HAP-1 (cell line): ENCODE measurements at regions not wholly inside any gene's neighbourhood (a gene's known extent, or its start where the extent isn't known, plus 50 kb on each side); places are given as distances from the start of the nearest gene placed in this dataset.
"Not testable (repeated sequence)": the region's sequence is repeated elsewhere in the genome, so short reads cannot be mapped to it uniquely, and the experiment has no call there.

Source experiments
- DNase-seq, 2 experiments: peaks; one replicate each; pipeline ENCODE4 v3.0.0-alpha.2; 2016 to 2020; ENCODE audit warnings: low spot score in 2 of 2
- H3K27me3 ChIP-seq: fragments of 250-450 bp; sonication (Bioruptor Pico); 2 replicates; pipeline ENCODE4 v1.5.1; 2020; ENCODE audit warnings: low read depth, mild to moderate bottlenecking, moderate library complexity
- H3K36me3 ChIP-seq: fragments of 250-450 bp; sonication (Bioruptor Pico); replicated peaks from 2 replicates; pipeline ENCODE4 v1.5.1; 2020; ENCODE audit warnings: mild to moderate bottlenecking
- H3K4me1 ChIP-seq: fragments of 250-450 bp; sonication (Bioruptor Pico); 2 replicates; pipeline ENCODE4 v1.5.1; 2020; ENCODE audit warnings: mild to moderate bottlenecking
- H3K4me3 ChIP-seq: fragments of 250-450 bp; sonication (Bioruptor Pico); 2 replicates; pipeline ENCODE4 v1.5.1; 2020; ENCODE audit warnings: mild to moderate bottlenecking, moderate library complexity
- H3K9me3 ChIP-seq: fragments of 250-450 bp; sonication (Bioruptor Pico); 2 replicates; pipeline ENCODE4 v1.5.1; 2020; ENCODE audit warnings: mild to moderate bottlenecking, moderate library complexity
- in situ Hi-C: fragments of 300-500 bp; cut with MboI; formaldehyde crosslinking; loops from 3 replicates; pipeline ENCODE4 v1.14.3; 2020; ENCODE audit warnings: low sequenced_read_pairs, inconsistent platforms, mixed read lengths

GRCh38 chr2:209300766-209301165 is 123.1 kb upstream of the MAP2 start:
- H3K9me3 ChIP-seq, H3K4me3 ChIP-seq, DNase-seq, H3K27me3 ChIP-seq, H3K36me3 ChIP-seq, in situ Hi-C loops, H3K4me1 ChIP-seq: not testable (repeated sequence)

- H3K9me3 ChIP-seq, result no peaks in the 10 kb centered on the region
- no peak overlapping the region for H3K4me3 ChIP-seq
- in situ Hi-C loops, result no loop called here
- no peaks in the 10 kb centered on the region for H3K4me1 ChIP-seq
- no peaks in the 10 kb centered on the region for H3K36me3 ChIP-seq
- DNase-seq, result no peak
- peaks cover 3% of the 10 kb centered on the region; the same call in 1 of the 2 replicates for H3K27me3 ChIP-seq
Measured at GRCh38 chr2:209305026-209305425, 118.8 kb upstream of the MAP2 start.

GRCh38 chr2:209305746-209306196 is 118.1 kb upstream of the MAP2 start:
- Histone ChIP-seq H3K4me3 (no peak overlapping the region), H3K9me3 (no peaks in the 10 kb centered on the region), H3K4me1 (no peaks in the 10 kb centered on the region), H3K27me3 (peaks cover 3% of the 10 kb centered on the region; the same call in 1 of the 2 replicates), H3K36me3 (no peaks in the 10 kb centered on the region)
- in situ Hi-C loops, result no loop called here
- no peak for DNase-seq

GRCh38 chr2:209307161-209308001 is 116.5 kb upstream of the MAP2 start:
- peaks cover 3% of the 10 kb centered on the region; the same call in 1 of the 2 replicates for H3K27me3 ChIP-seq
- in situ Hi-C loops, result no loop called here
- no peaks in the 10 kb centered on the region for H3K4me1 ChIP-seq
- H3K4me3 ChIP-seq, result no peak overlapping the region
- H3K36me3 ChIP-seq, result no peaks in the 10 kb centered on the region
- DNase-seq, result no peak
- no peaks in the 10 kb centered on the region for H3K9me3 ChIP-seq

GRCh38 chr2:209308415-209308814 is 115.4 kb upstream of the MAP2 start:
- H3K9me3 ChIP-seq, result no peaks in the 10 kb centered on the region
- peaks cover 3% of the 10 kb centered on the region; the same call in 1 of the 2 replicates for H3K27me3 ChIP-seq
- no peaks in the 10 kb centered on the region for H3K36me3 ChIP-seq
- no peaks in the 10 kb centered on the region for H3K4me1 ChIP-seq
- in situ Hi-C loops, result no loop called here
- H3K4me3 ChIP-seq, result no peak overlapping the region
- no peak for DNase-seq

- no peak for DNase-seq
- in situ Hi-C loops, result no loop called here
- peaks cover 19% of the 10 kb centered on the region for H3K27me3 ChIP-seq
Measured at GRCh38 chr2:209311948-209312347, 111.9 kb upstream of the MAP2 start.

GRCh38 chr2:209312450-209312849 is 111.4 kb upstream of the MAP2 start:
- DNase-seq, H3K36me3 ChIP-seq, H3K9me3 ChIP-seq, H3K4me3 ChIP-seq, in situ Hi-C loops, H3K4me1 ChIP-seq: not testable (repeated sequence)
- H3K27me3 ChIP-seq, result peaks cover 21% of the 10 kb centered on the region

More at GRCh38 chr2:209311948-209312347, 111.9 kb upstream of the MAP2 start:
- Histone ChIP-seq H3K36me3 (no peaks in the 10 kb centered on the region), H3K4me1 (no peaks in the 10 kb centered on the region), H3K9me3 (no peaks in the 10 kb centered on the region), H3K4me3 (no peak overlapping the region)

- Histone ChIP-seq H3K27me3 (peaks cover 23% of the 10 kb centered on the region), H3K4me1 (0 out of 2 replicates have a peak, but pooled peaks cover 2% of the 10 kb centered on the region), H3K9me3 (no peaks in the 10 kb centered on the region), H3K36me3 (no peaks in the 10 kb centered on the region), H3K4me3 (no peak overlapping the region)
- no peak for DNase-seq
- in situ Hi-C loops, result no loop called here
Measured at GRCh38 chr2:209314653-209315052, 109.2 kb upstream of the MAP2 start.

- no peak overlapping the region for H3K4me3 ChIP-seq
- H3K9me3 ChIP-seq, result no peaks in the 10 kb centered on the region
- no peaks in the 10 kb centered on the region for H3K36me3 ChIP-seq
- in situ Hi-C loops, result no loop called here
- no peak for DNase-seq
- H3K4me1 ChIP-seq, result 0 out of 2 replicates have a peak, but pooled peaks cover 2% of the 10 kb centered on the region
- H3K27me3 ChIP-seq, result peaks cover 23% of the 10 kb centered on the region
Measured at GRCh38 chr2:209316141-209316540, 107.7 kb upstream of the MAP2 start.

GRCh38 chr2:209321076-209321475 is 102.8 kb upstream of the MAP2 start:
- Histone ChIP-seq H3K36me3 (no peaks in the 10 kb centered on the region), H3K27me3 (peaks cover 13% of the 10 kb centered on the region), H3K4me1 (0 out of 2 replicates have a peak, but pooled peaks cover 2% of the 10 kb centered on the region), H3K4me3 (no peak overlapping the region), H3K9me3 (no peaks in the 10 kb centered on the region)
- in situ Hi-C loops, result no loop called here
- no peak for DNase-seq

GRCh38 chr2:209321581-209321980 is 102.3 kb upstream of the MAP2 start:
- no peaks in the 10 kb centered on the region for H3K9me3 ChIP-seq
- no peaks in the 10 kb centered on the region for H3K36me3 ChIP-seq
- H3K4me3 ChIP-seq, result no peak overlapping the region
- no peak for DNase-seq
- H3K4me1 ChIP-seq, result 0 out of 2 replicates have a peak, but pooled peaks cover 2% of the 10 kb centered on the region
- peaks cover 13% of the 10 kb centered on the region for H3K27me3 ChIP-seq
- in situ Hi-C loops, result no loop called here

- Histone ChIP-seq H3K9me3 (no peaks in the 10 kb centered on the region), H3K4me1 (0 out of 2 replicates have a peak, but pooled peaks cover 2% of the 10 kb centered on the region), H3K36me3 (no peaks in the 10 kb centered on the region), H3K4me3 (no peak overlapping the region), H3K27me3 (peaks cover 13% of the 10 kb centered on the region)
- in situ Hi-C loops, result no loop called here
- no peak for DNase-seq
Measured at GRCh38 chr2:209322041-209322440, 101.8 kb upstream of the MAP2 start.

GRCh38 chr2:209322905-209323512 is 100.8 kb upstream of the MAP2 start:
- no peak for DNase-seq
- Histone ChIP-seq H3K4me3 (no peak overlapping the region), H3K36me3 (no peaks in the 10 kb centered on the region), H3K9me3 (no peaks in the 10 kb centered on the region), H3K4me1 (0 out of 2 replicates have a peak, but pooled peaks cover 2% of the 10 kb centered on the region), H3K27me3 (peaks cover 6% of the 10 kb centered on the region)
- in situ Hi-C loops, result no loop called here

GRCh38 chr2:209323738-209324137 is 100.1 kb upstream of the MAP2 start:
- H3K9me3 ChIP-seq, result no peaks in the 10 kb centered on the region
- H3K27me3 ChIP-seq, result peaks cover 6% of the 10 kb centered on the region
- no peaks in the 10 kb centered on the region for H3K36me3 ChIP-seq
- H3K4me1 ChIP-seq, result 0 out of 2 replicates have a peak, but pooled peaks cover 2% of the 10 kb centered on the region
- in situ Hi-C loops, result no loop called here
- H3K4me3 ChIP-seq, result no peak overlapping the region
- no peak for DNase-seq
